Epithelial cell of proximal tubule (primary cell): ENCODE measurements at regions not wholly inside any gene's neighbourhood (a gene's known extent, or its start where the extent isn't known, plus 50 kb on each side); places are given as distances from the start of the nearest gene placed in this dataset.
A peak's percentile ranks its signal among the peaks of the same experiment; 100 is the strongest.

ENCODE experiments used
- DNase-seq: peaks from one replicate; pipeline ENCODE4 v3.0.0-alpha.2; 2011; ENCODE audit warnings: low read depth
- H3K4me3 ChIP-seq: 2 replicates; pipeline ENCODE4 v1.5.1; 2011; ENCODE audit warnings: low read depth, mild to moderate bottlenecking, low read length
- CTCF ChIP-seq: conservative IDR thresholded peaks from 2 replicates; pipeline ENCODE4 v1.5.1; 2012; ENCODE audit warnings: low read depth, mild to moderate bottlenecking, low read length

GRCh38 chr13:30037766-30038165 is 187.3 kb upstream of the UBL3 start:
- no peak overlapping the region for H3K4me3 ChIP-seq
- no peak for TF ChIP-seq CTCF
- no peak for DNase-seq

- no peak for TF ChIP-seq CTCF
- H3K4me3 ChIP-seq = no peak overlapping the region
- no peak for DNase-seq
Measured at GRCh38 chr13:30037306-30037705, 186.9 kb upstream of the UBL3 start.

GRCh38 chr13:30034458-30034795 is 184.0 kb upstream of the UBL3 start:
- H3K4me3 ChIP-seq = no peak overlapping the region
- TF ChIP-seq CTCF = no peak
- peak; percentile 32 for DNase-seq

- DNase-seq = no peak
- no peak overlapping the region for H3K4me3 ChIP-seq
- no peak for TF ChIP-seq CTCF
Measured at GRCh38 chr13:30033681-30034457, 183.5 kb upstream of the UBL3 start.

GRCh38 chr13:30032263-30032662 is 181.8 kb upstream of the UBL3 start:
- DNase-seq = no peak
- no peak overlapping the region for H3K4me3 ChIP-seq
- TF ChIP-seq CTCF = no peak

GRCh38 chr13:30031488-30031887 is 181.1 kb upstream of the UBL3 start:
- no peak for TF ChIP-seq CTCF
- DNase-seq = no peak

GRCh38 chr13:30030141-30030750 is 179.8 kb upstream of the UBL3 start:
- no peak for TF ChIP-seq CTCF
- DNase-seq = no peak
- no peak overlapping the region for H3K4me3 ChIP-seq

More at GRCh38 chr13:30031488-30031887, 181.1 kb upstream of the UBL3 start:
- no peak overlapping the region for H3K4me3 ChIP-seq
